Activated T-cell treated with anti-CD3 and anti-CD28 coated beads for 1 hour (primary cell): ENCODE measurements at regions not wholly inside any gene's neighbourhood (a gene's known extent, or its start where the extent isn't known, plus 50 kb on each side); places are given as distances from the start of the nearest gene placed in this dataset.
"Not testable (repeated sequence)": the region's sequence is repeated elsewhere in the genome, so short reads cannot be mapped to it uniquely, and the experiment has no call there.

Experiments used
- DNase-seq: peaks from one replicate; pipeline ENCODE4 v3.0.0-alpha.2; 2020; ENCODE audit warnings: low read depth

GRCh38 chr9:71632776-71633175, 135.5 kb downstream of the CEMIP2 start:
- no peak for DNase-seq

- DNase-seq: no peak
Measured at GRCh38 chr9:71630377-71630995, 137.8 kb downstream of the CEMIP2 start.

- DNase-seq: no peak
Measured at GRCh38 chr9:71629578-71630215, 138.6 kb downstream of the CEMIP2 start.

- no peak for DNase-seq
Measured at GRCh38 chr9:71628247-71628646, 140.1 kb downstream of the CEMIP2 start.

- no peak for DNase-seq
Measured at GRCh38 chr9:71627537-71627936, 140.8 kb downstream of the CEMIP2 start.

GRCh38 chr9:71626395-71626794, 141.9 kb downstream of the CEMIP2 start:
- no peak for DNase-seq

- no peak for DNase-seq
Measured at GRCh38 chr9:71624728-71625127, 143.6 kb downstream of the CEMIP2 start.

- DNase-seq: no peak
Measured at GRCh38 chr9:71620746-71621145, 147.6 kb downstream of the CEMIP2 start.

GRCh38 chr9:71620331-71620730, 148.0 kb downstream of the CEMIP2 start:
- DNase-seq: no peak

GRCh38 chr9:71619926-71620325, 148.4 kb downstream of the CEMIP2 start:
- no peak for DNase-seq

GRCh38 chr9:71614409-71615010, 153.8 kb downstream of the CEMIP2 start:
- no peak for DNase-seq

- DNase-seq: no peak
Measured at GRCh38 chr9:71612889-71613288, 155.4 kb downstream of the CEMIP2 start.

GRCh38 chr9:71609448-71609830, 158.9 kb downstream of the CEMIP2 start:
- no peak for DNase-seq

- no peak for DNase-seq
Measured at GRCh38 chr9:71608825-71609447, 159.4 kb downstream of the CEMIP2 start.

GRCh38 chr9:71608021-71608420, 160.3 kb downstream of the CEMIP2 start:
- no peak for DNase-seq

GRCh38 chr9:71607461-71607881, 160.8 kb downstream of the CEMIP2 start:
- no peak for DNase-seq

- peak; percentile 82 for DNase-seq
Measured at GRCh38 chr9:71604197-71605063, 163.9 kb downstream of the CEMIP2 start.

GRCh38 chr9:71602652-71603051, 165.7 kb downstream of the CEMIP2 start:
- DNase-seq: no peak

GRCh38 chr9:71595762-71596161, 172.6 kb downstream of the CEMIP2 start:
- not testable (repeated sequence) for DNase-seq

- no peak for DNase-seq
Measured at GRCh38 chr9:71594541-71594940, 173.8 kb downstream of the CEMIP2 start.

- DNase-seq: no peak
Measured at GRCh38 chr9:71592400-71592799, 175.9 kb downstream of the CEMIP2 start.

- no peak for DNase-seq
Measured at GRCh38 chr9:71590362-71590761, 178.0 kb downstream of the CEMIP2 start.
